Activated T-cell treated with anti-CD3 and anti-CD28 coated beads, Interleukin-2, amount 50 U/mL, for 4 hours (primary cell): ENCODE measurements at regions not wholly inside any gene's neighbourhood (a gene's known extent, or its start where the extent isn't known, plus 50 kb on each side); places are given as distances from the start of the nearest gene placed in this dataset.

Experiments
- ATAC-seq, 2 donors: fragments of 200-7000 bp; cut with Tn5 transposase; one replicate each; pipeline ENCODE4 v1.10.0; 2021
- DNase-seq: peaks from one replicate; pipeline ENCODE4 v3.0.0-alpha.2; 2020
- H3K27me3 Mint-ChIP-seq: one replicate; pipeline ENCODE4 v1.8.0; 2021; ENCODE audit warnings: low read depth, mixed read lengths
- H3K36me3 Mint-ChIP-seq: one replicate; pipeline ENCODE4 v1.8.0; 2022; ENCODE audit warnings: mixed read lengths; ENCODE audit not compliant: insufficient read depth
- H3K4me1 Mint-ChIP-seq: one replicate; pipeline ENCODE4 v1.8.0; 2021; ENCODE audit warnings: low read depth, mixed read lengths
- H3K4me3 Mint-ChIP-seq: one replicate; pipeline ENCODE4 v1.8.0; 2021; ENCODE audit warnings: mild to moderate bottlenecking, moderate library complexity, mixed read lengths
- H3K9me3 Mint-ChIP-seq: one replicate; pipeline ENCODE4 v1.8.0; 2021; ENCODE audit warnings: mixed read lengths

DNA sequence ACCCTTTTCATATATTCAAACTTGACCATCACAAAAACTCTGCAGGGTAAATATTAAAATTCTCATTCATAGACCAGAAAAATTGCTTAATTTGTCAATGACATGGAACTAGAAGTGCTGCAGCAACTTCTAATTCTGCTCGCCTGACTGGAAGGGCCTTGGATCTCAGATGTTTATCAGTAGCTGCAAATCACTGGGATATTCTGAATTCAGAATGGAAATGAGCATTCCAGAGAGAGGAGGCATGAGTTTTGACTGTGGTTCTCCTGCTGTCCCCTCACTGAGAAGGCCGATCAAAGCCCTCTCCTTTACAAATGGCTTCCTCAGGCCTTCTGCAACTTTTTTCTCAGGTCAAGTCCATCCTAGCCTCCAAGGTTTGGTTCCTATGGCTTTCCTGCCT lies 171.3 kb upstream of the FAM78B start:
- no peaks in the 10 kb centered on the region for H3K9me3 Mint-ChIP-seq
- no peaks in the 10 kb centered on the region for H3K4me1 Mint-ChIP-seq
- H3K27me3 Mint-ChIP-seq = peaks cover 11% of the 10 kb centered on the region
- no peaks in the 10 kb centered on the region for H3K36me3 Mint-ChIP-seq
- ATAC-seq (no peak), DNase-seq (no peak)
- H3K4me3 Mint-ChIP-seq = no peak overlapping the region

DNA sequence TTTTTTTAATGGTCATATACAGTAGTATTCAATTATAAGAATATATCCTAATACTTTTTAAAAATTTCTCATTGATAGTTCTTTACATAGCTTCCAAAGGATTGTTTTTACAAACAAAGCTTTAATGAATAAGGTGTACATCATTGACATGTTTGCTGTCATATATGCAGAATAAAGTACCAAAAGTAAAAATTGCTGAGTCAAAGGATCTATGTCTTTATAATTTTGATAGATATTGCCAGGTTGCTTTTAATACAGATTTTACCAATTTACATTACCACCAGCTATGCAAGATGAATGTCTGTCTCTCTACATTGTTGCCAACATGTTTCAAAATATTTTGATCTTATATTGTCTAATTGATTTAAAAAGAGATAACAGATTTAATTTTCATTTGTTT lies 173.9 kb upstream of the FAM78B start:
- Mint-ChIP-seq H3K9me3 (no peaks in the 10 kb centered on the region), H3K4me3 (no peak overlapping the region), H3K27me3 (peaks cover 1% of the 10 kb centered on the region), H3K36me3 (no peaks in the 10 kb centered on the region), H3K4me1 (no peaks in the 10 kb centered on the region)
- no peak for ATAC-seq
- no peak for DNase-seq

DNA sequence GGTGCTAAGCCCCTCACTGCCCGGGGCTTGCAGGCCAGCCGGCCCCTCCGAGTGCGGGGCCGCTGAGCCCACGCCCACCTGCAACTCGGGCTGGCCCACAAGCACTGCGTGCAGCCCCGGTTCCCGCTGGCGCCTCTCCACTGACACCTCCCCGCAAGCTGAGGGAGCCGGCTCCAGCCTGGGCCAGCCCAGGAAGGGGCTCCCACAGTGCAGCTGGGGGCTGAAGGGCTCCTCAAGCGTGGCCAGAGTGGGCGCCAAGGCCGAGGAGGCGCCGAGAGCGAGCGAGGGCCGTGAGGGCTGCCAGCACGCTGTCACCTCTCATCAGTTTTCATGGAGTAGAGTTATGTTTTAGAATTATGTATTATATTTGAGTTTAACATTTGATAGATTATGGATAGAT lies 176.5 kb upstream of the FAM78B start:
- Mint-ChIP-seq H3K27me3 (no peaks in the 10 kb centered on the region), H3K36me3 (no peaks in the 10 kb centered on the region), H3K4me1 (no peaks in the 10 kb centered on the region), H3K4me3 (no peak overlapping the region), H3K9me3 (no peaks in the 10 kb centered on the region)
- DNase-seq (no peak), ATAC-seq (no peak)

DNA sequence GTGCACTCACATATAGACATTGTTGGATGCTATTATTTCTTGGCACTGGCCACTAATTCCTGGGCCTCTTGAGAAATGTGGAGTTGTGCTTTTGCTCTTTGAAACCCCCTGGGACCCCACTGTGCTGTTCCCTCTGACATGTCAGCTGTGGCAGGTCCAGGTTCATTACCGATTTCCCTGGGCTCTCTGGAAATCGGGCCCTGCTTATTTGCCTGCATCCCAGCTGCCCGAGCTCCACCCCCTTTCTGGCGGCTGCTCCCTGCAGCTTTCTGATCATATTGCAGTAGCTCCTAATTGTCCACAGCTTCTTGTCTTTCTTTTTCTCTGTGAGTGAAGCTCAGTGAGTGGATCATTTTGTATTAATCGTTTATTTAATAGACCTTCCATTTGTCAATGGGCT lies 183.7 kb upstream of the FAM78B start:
- no peak for DNase-seq

DNA sequence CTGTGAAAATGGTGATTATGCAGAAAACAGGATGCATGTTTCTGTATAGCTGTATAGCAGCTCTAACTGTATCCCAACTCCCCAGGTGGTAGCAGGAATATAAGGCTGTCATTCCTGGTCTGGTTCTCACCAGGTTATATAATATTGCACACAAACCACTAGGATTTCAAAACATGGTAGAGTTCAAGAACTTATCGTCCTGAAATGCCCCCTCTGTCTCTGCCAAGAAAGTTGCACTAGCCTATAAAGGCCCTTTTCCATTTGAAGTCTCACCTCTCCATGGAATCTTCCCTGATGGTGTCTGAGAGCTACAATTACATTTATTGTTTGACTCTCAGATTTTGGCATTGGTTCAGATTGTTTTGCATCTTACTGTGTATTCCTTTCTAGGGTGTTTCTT lies 184.9 kb upstream of the FAM78B start:
- Mint-ChIP-seq H3K27me3 (peaks cover 9% of the 10 kb centered on the region), H3K4me3 (no peak overlapping the region), H3K4me1 (no peaks in the 10 kb centered on the region), H3K36me3 (no peaks in the 10 kb centered on the region), H3K9me3 (no peaks in the 10 kb centered on the region)
- ATAC-seq (no peak), DNase-seq (no peak)

More for the DNA sequence above, 183.7 kb upstream of the FAM78B start:
- Mint-ChIP-seq H3K36me3 (no peaks in the 10 kb centered on the region), H3K9me3 (no peaks in the 10 kb centered on the region), H3K27me3 (peaks cover 9% of the 10 kb centered on the region), H3K4me3 (no peak overlapping the region), H3K4me1 (no peaks in the 10 kb centered on the region)
- no peak for ATAC-seq

DNA sequence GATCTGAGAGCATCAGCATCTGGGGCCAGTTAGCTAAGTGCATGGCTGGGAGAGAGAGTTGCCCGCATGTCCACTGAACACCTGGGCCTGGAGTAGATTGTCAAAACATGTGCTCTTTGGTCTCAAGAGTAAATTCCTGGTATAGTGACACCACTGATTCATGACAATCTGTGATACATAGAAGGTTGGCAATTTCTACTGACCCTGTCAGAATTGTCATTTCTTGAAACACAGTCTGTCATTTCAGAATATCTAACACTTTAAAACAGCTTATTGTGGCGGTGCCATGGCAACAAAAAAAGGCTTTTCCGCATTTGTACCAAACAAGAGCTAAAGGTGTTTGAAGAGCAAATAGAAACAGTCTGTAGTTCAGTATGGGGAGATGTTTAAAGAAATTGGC lies 186.4 kb upstream of the FAM78B start:
- H3K4me3 Mint-ChIP-seq = no peak overlapping the region
- H3K4me1 Mint-ChIP-seq = no peaks in the 10 kb centered on the region
- DNase-seq = no peak
- H3K36me3 Mint-ChIP-seq = no peaks in the 10 kb centered on the region
- peaks cover 12% of the 10 kb centered on the region for H3K27me3 Mint-ChIP-seq
- no peaks in the 10 kb centered on the region for H3K9me3 Mint-ChIP-seq
- no peak for ATAC-seq

DNA sequence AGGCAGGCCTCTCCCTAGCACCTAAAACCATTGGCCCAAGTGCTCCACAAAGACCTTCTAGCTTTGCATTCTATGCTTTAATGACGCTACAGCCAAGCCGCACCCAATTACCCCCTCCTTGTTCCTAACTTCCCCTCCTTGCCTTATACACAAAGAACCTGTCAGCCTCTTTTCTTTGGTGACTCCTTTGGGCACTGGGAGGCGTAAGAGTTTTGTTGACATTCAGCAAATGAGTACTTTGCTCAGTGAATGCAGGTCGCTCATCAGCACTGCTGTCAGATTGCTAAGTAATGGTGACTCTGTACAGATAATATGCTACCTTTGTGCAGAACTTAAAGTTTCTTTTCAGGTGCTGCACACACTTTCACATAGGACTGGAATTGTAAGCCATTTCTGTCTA lies 187.6 kb upstream of the FAM78B start:
- H3K9me3 Mint-ChIP-seq = no peaks in the 10 kb centered on the region
- H3K36me3 Mint-ChIP-seq = no peaks in the 10 kb centered on the region
- H3K4me3 Mint-ChIP-seq = no peak overlapping the region
- DNase-seq = no peak
- ATAC-seq = no peak
- H3K27me3 Mint-ChIP-seq = peaks cover 12% of the 10 kb centered on the region
- H3K4me1 Mint-ChIP-seq = no peaks in the 10 kb centered on the region

DNA sequence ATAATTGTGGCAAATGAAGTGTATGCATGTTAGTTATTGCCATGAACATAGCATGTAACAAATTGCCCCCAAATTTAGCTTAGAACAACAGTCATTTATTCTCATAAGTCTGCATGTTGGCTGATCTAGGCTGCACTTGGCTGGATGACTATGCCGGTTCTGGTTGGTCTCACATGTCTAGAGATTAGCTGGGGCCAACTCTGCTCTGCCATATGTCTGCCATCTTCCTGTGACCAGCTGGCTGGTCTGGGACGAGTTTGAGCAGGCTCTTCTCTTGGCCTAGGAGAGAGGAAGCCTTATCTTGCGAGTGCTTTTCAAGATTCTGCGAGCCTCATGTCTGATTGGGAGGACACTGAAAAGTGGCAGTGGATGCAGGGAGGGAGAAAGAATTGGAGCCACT lies 198.3 kb upstream of the FAM78B start:
- H3K27me3 Mint-ChIP-seq = peaks cover 2% of the 10 kb centered on the region
- no peak overlapping the region for H3K4me3 Mint-ChIP-seq
- no peaks in the 10 kb centered on the region for H3K4me1 Mint-ChIP-seq
- no peaks in the 10 kb centered on the region for H3K36me3 Mint-ChIP-seq
- DNase-seq (no peak), ATAC-seq (no peak)
- H3K9me3 Mint-ChIP-seq = no peaks in the 10 kb centered on the region

DNA sequence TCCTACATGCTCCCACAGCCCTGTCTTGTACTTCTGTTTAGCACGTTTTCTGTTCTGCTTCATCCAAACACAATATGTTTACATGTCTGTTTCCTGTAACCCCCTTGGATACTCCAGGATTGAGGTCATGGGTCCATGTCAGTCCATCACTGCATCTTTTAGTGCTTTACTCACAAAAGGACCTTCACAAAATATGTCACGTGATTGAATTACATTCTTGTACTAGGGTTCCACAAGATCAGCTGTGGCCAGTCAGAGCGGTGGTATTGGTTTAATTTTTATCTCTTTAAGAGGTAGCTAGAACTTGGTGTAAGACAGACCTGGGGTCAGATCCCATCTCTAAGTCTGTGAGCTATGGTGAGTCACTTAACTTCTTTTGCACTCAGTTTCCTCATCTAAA lies 201.2 kb upstream of the FAM78B start:
- no peaks in the 10 kb centered on the region for H3K36me3 Mint-ChIP-seq
- no peak overlapping the region for H3K4me3 Mint-ChIP-seq
- no peaks in the 10 kb centered on the region for H3K4me1 Mint-ChIP-seq
- DNase-seq (no peak), ATAC-seq (no peak)
- H3K9me3 Mint-ChIP-seq = no peaks in the 10 kb centered on the region
- peaks cover 2% of the 10 kb centered on the region for H3K27me3 Mint-ChIP-seq

DNA sequence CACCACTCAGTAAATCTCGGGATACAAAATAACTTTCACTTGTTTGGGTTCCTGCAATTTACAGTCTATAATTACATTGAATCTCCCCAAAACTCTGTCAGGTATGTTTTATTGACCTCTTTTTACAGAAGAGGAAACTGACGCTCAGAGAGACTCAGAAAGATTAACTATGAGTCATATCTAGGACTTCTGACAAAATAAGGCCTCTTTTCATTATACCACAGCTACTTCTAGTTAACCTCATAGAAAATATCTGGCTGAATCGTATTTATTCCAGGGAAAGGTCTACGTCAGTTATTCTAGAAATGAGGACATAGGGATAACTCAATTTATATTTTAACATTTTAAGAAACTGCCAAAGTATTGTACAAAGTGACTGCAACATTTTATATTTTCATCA lies 211.1 kb upstream of the FAM78B start:
- DNase-seq (no peak), ATAC-seq (no peak)
- Mint-ChIP-seq H3K27me3 (no peaks in the 10 kb centered on the region), H3K4me3 (no peak overlapping the region), H3K4me1 (no peaks in the 10 kb centered on the region), H3K9me3 (no peaks in the 10 kb centered on the region), H3K36me3 (no peaks in the 10 kb centered on the region)

DNA sequence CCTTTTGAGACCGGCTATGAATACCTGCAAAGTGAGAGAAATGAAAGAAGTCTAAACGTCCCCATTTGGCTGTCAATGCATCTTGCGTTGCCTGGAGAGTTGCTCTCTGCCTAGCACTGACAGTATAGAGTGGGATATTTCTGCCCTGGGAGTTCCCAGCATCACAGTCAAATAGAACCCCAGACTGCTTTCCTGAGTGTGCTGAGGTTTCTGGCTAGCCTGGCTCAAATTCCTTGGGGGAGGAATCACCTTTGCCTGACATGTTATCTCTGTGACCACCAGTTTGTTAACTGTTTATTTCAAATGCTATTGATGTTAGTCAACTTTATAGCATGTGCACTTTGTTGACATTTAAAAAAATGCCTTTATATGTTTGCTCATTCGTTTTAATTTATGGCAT lies 212.0 kb upstream of the FAM78B start:
- DNase-seq (no peak), ATAC-seq (no peak)
- H3K4me3 Mint-ChIP-seq = no peak overlapping the region
- H3K27me3 Mint-ChIP-seq = peaks cover 1% of the 10 kb centered on the region
- H3K9me3 Mint-ChIP-seq = no peaks in the 10 kb centered on the region
- H3K4me1 Mint-ChIP-seq = no peaks in the 10 kb centered on the region
- no peaks in the 10 kb centered on the region for H3K36me3 Mint-ChIP-seq

DNA sequence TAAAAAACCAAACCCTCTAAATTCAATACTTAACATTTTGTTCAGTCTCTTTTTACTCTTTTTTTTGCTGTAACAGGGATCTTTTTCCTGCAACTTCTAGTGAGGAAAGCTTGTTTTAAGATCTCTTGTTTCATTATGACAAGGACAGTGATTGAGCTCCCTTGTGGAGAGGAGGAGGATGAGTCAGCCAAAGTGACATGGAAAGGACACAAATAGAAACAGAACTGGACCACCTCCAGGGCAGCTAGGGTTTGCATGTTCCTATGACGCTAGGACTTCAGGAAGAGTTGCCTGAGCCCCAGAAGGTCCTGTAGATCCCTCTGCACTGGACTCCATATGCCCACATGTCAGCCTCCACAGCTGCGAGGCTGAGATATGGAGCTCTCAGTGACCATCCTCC lies 212.6 kb upstream of the FAM78B start:
- ATAC-seq = no peak
- H3K36me3 Mint-ChIP-seq = no peaks in the 10 kb centered on the region
- H3K27me3 Mint-ChIP-seq = peaks cover 1% of the 10 kb centered on the region
- no peak overlapping the region for H3K4me3 Mint-ChIP-seq
- H3K4me1 Mint-ChIP-seq = no peaks in the 10 kb centered on the region
- no peaks in the 10 kb centered on the region for H3K9me3 Mint-ChIP-seq
- DNase-seq = no peak

DNA sequence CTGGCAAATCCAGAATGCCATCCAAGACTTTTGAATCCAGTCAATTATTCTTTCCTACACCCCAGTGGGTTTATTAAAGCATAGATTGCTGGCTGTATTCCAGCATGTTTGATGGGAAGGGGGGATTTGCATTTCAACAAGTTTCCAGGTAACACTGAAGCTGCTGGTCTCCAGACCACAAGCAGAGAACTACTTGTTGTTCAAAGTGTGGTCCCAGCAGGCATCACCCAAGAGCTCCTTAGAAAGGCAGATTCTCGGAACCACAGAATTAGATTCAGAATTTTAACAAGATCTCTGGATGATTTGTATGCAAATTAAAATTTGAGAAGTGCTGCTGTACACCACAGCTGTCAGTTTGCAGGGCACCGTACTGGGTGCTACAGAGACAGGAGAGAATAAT lies 216.3 kb upstream of the FAM78B start:
- Mint-ChIP-seq H3K36me3 (no peaks in the 10 kb centered on the region), H3K9me3 (no peaks in the 10 kb centered on the region), H3K4me3 (no peak overlapping the region), H3K27me3 (peaks cover 1% of the 10 kb centered on the region), H3K4me1 (no peaks in the 10 kb centered on the region)
- ATAC-seq (no peak), DNase-seq (no peak)

DNA sequence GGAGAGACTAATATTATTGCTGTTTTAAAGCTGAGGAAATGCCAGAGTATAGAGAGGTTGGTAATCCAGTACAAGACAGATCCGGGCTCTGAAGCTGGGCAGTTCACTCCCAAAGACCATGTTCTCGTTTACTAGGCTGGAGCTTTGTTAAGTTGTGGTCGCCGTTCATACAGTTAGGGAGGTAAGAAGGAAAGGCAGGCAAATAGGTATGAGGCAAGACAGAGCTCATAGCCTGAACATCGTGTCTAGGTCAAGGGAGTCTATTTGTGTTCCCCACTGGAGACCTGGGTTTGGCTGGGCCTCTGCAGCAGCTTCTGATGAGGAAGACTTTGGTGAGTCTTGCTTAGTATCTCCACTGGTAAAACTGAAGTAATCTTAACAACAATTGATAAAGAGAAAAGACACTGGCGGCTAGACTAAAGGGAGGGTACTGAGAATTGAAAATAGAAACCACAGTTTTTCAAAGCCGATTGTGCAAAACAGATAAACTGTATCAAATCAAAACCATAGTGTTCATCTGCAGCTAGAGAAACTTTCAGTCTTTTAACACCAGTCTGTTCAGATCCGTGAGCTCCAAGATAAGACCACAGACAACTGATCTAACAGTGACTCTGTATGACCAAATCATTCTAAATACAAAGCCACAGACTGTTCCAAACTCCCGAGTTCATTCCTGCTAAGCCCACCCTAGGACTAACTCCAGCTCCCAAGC lies 217.0 kb upstream of the FAM78B start:
- Mint-ChIP-seq H3K4me3 (no peak overlapping the region), H3K36me3 (no peaks in the 10 kb centered on the region), H3K9me3 (no peaks in the 10 kb centered on the region), H3K27me3 (peaks cover 1% of the 10 kb centered on the region), H3K4me1 (no peaks in the 10 kb centered on the region)
- no peak for DNase-seq
- ATAC-seq = no peak

DNA sequence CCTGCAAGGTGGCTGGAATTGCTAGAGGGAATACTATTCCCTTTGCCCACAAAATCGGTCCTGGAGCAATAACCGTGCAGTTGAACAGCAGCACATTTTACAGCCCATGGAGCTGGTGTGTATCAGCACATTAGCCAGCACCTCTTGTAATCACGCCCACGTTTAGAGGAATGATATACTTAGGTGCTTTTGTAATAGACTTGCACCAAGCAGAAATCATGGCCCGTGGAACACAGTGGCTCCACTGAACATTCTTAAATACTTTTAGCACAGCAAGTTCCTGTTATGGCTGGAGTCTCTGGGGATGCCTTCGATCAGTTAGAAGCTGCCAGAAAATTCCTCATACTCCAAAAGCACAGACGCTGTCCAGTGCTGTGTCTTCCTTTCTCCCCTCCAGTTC lies 218.1 kb upstream of the FAM78B start:
- no peaks in the 10 kb centered on the region for H3K9me3 Mint-ChIP-seq
- H3K27me3 Mint-ChIP-seq = peaks cover 1% of the 10 kb centered on the region
- H3K36me3 Mint-ChIP-seq = no peaks in the 10 kb centered on the region
- ATAC-seq = no peak
- H3K4me3 Mint-ChIP-seq = no peak overlapping the region
- no peak for DNase-seq
- no peaks in the 10 kb centered on the region for H3K4me1 Mint-ChIP-seq
